ENCODE measurements at regions not wholly inside any gene's neighbourhood (a gene's known extent, or its start where the extent isn't known, plus 50 kb on each side); places are given as distances from the start of the nearest gene placed in this dataset.

GRCh38 chr2:41832218-41832617, 215.6 kb upstream of the PKDCC start:
- Mint-ChIP-seq H3K9me3 (no peaks in the 10 kb centered on the region), H3K4me1 (no peaks in the 10 kb centered on the region), H3K27ac (no peak overlapping the region), H3K4me3 (no peak overlapping the region), H3K36me3 (no peaks in the 10 kb centered on the region), H3K27me3 (ENCODE audit: insufficient read depth, low read depth) (peaks cover 13% of the 10 kb centered on the region)
- H3K9me3 ChIP-seq (ENCODE audit: low read depth), result no peaks in the 10 kb centered on the region
- H3K4me1 ChIP-seq, result no peaks in the 10 kb centered on the region
- H2AFZ ChIP-seq (replicated peaks), result no peak overlapping the region
- DNase-seq (ENCODE audit: low spot score), result no peak
- H4K20me1 ChIP-seq (ENCODE audit: low read depth), result peaks cover 2% of the 10 kb centered on the region
- H3K4me2 ChIP-seq, result no peak overlapping the region
- H3K36me3 ChIP-seq, result no peaks in the 10 kb centered on the region
- no peaks in the 10 kb centered on the region for H3K79me2 ChIP-seq (ENCODE audit: low read depth)
- H3K27me3 ChIP-seq, result peaks cover 70% of the 10 kb centered on the region
- TF ChIP-seq EZH2 (IDR thresholded peaks at IDR 0.05), result no peak
- TF ChIP-seq CTCF (IDR thresholded peaks at IDR 0.05), result no peak
- TF ChIP-seq EZH2phosphoT487 (IDR thresholded peaks at IDR 0.05), result no peak
- H3K9ac ChIP-seq, result no peak overlapping the region
- no peak overlapping the region for H3K4me3 ChIP-seq
- no peaks in the 10 kb centered on the region for H3F3A ChIP-seq (ENCODE audit: low read depth)
- no peak overlapping the region for H3K27ac ChIP-seq

- no peaks in the 10 kb centered on the region for H3K36me3 ChIP-seq
- Mint-ChIP-seq H3K4me3 (no peak overlapping the region), H3K36me3 (no peaks in the 10 kb centered on the region), H3K27me3 (ENCODE audit: insufficient read depth, low read depth) (peaks cover 17% of the 10 kb centered on the region), H3K9me3 (no peaks in the 10 kb centered on the region), H3K4me1 (no peaks in the 10 kb centered on the region), H3K27ac (no peak overlapping the region)
- peaks cover 73% of the 10 kb centered on the region for H3K27me3 ChIP-seq
- no peak for TF ChIP-seq EZH2 (IDR thresholded peaks at IDR 0.05)
- TF ChIP-seq CTCF (IDR thresholded peaks at IDR 0.05), result no peak
- no peak overlapping the region for H3K4me3 ChIP-seq
- H3K4me2 ChIP-seq, result no peak overlapping the region
- H3K27ac ChIP-seq, result no peak overlapping the region
- DNase-seq (ENCODE audit: low spot score), result no peak
- no peaks in the 10 kb centered on the region for H3K79me2 ChIP-seq (ENCODE audit: low read depth)
- peaks cover 8% of the 10 kb centered on the region for H4K20me1 ChIP-seq (ENCODE audit: low read depth)
- no peaks in the 10 kb centered on the region for H3K4me1 ChIP-seq
- no peaks in the 10 kb centered on the region for H3F3A ChIP-seq (ENCODE audit: low read depth)
- H3K9ac ChIP-seq, result no peak overlapping the region
- no peak overlapping the region for H2AFZ ChIP-seq (replicated peaks)
- H3K9me3 ChIP-seq (ENCODE audit: low read depth), result no peaks in the 10 kb centered on the region
These were observed 212.4 kb upstream of the PKDCC start for GRCh38 chr2:41835401-41835800.

- no peak overlapping the region for H3K4me2 ChIP-seq
- H4K20me1 ChIP-seq (ENCODE audit: low read depth), result peaks cover 8% of the 10 kb centered on the region
- H3K36me3 ChIP-seq, result no peaks in the 10 kb centered on the region
- H3F3A ChIP-seq (ENCODE audit: low read depth), result no peaks in the 10 kb centered on the region
- Mint-ChIP-seq H3K36me3 (no peaks in the 10 kb centered on the region), H3K27ac (no peak overlapping the region), H3K4me3 (no peak overlapping the region), H3K9me3 (no peaks in the 10 kb centered on the region), H3K27me3 (ENCODE audit: insufficient read depth, low read depth) (peaks cover 17% of the 10 kb centered on the region), H3K4me1 (peaks cover 6% of the 10 kb centered on the region)
- no peaks in the 10 kb centered on the region for H3K9me3 ChIP-seq (ENCODE audit: low read depth)
- no peak overlapping the region for H3K9ac ChIP-seq
- TF ChIP-seq EZH2 (IDR thresholded peaks at IDR 0.05) (no peak), CTCF (IDR thresholded peaks at IDR 0.05) (no peak), EZH2phosphoT487 (IDR thresholded peaks at IDR 0.05) (no peak)
- peak; percentile 83 for DNase-seq (ENCODE audit: low spot score)
- no peak overlapping the region for H3K27ac ChIP-seq
- no peaks in the 10 kb centered on the region for H3K4me1 ChIP-seq
- no peaks in the 10 kb centered on the region for H3K79me2 ChIP-seq (ENCODE audit: low read depth)
- H2AFZ ChIP-seq (replicated peaks), result no peak overlapping the region
- H3K4me3 ChIP-seq, result no peak overlapping the region
- H3K27me3 ChIP-seq, result peaks cover 79% of the 10 kb centered on the region
These were observed 210.9 kb upstream of the PKDCC start for GRCh38 chr2:41836948-41837347.

GRCh38 chr2:41837610-41838009, 210.2 kb upstream of the PKDCC start:
- no peaks in the 10 kb centered on the region for H3K36me3 Mint-ChIP-seq
- Histone ChIP-seq H3K4me3 (no peak overlapping the region), H4K20me1 (ENCODE audit: low read depth) (peaks cover 8% of the 10 kb centered on the region), H3K79me2 (ENCODE audit: low read depth) (no peaks in the 10 kb centered on the region), H3F3A (ENCODE audit: low read depth) (no peaks in the 10 kb centered on the region), H3K4me1 (no peaks in the 10 kb centered on the region), H3K9me3 (ENCODE audit: low read depth) (no peaks in the 10 kb centered on the region), H3K36me3 (no peaks in the 10 kb centered on the region), H2AFZ (replicated peaks) (no peak overlapping the region), H3K4me2 (no peak overlapping the region), H3K27ac (no peak overlapping the region), H3K27me3 (peaks cover 79% of the 10 kb centered on the region), H3K9ac (no peak overlapping the region)
- DNase-seq (ENCODE audit: low spot score), result no peak
- TF ChIP-seq EZH2phosphoT487 (IDR thresholded peaks at IDR 0.05) (no peak), CTCF (IDR thresholded peaks at IDR 0.05) (no peak)
- no peak overlapping the region for H3K4me3 Mint-ChIP-seq
- H3K4me1 Mint-ChIP-seq, result peaks cover 6% of the 10 kb centered on the region
- peaks cover 15% of the 10 kb centered on the region for H3K27me3 Mint-ChIP-seq (ENCODE audit: insufficient read depth, low read depth)
- no peaks in the 10 kb centered on the region for H3K9me3 Mint-ChIP-seq
- H3K27ac Mint-ChIP-seq, result no peak overlapping the region

Measured in neural progenitor cell (in vitro differentiated cells).